ENCODE measurements at regions not wholly inside any gene's neighbourhood (a gene's known extent, or its start where the extent isn't known, plus 50 kb on each side); places are given as distances from the start of the nearest gene placed in this dataset.

GRCh38 chr18:37787452-37787851, 221.9 kb upstream of the CELF4 start:
- Histone ChIP-seq H3K79me2 (ENCODE audit: insufficient read depth, low read length) (no peaks in the 10 kb centered on the region), H4K20me1 (ENCODE audit: insufficient read depth, low read length) (no peaks in the 10 kb centered on the region), H3K9me3 (ENCODE audit: low read length) (no peaks in the 10 kb centered on the region), H3K4me2 (ENCODE audit: low read length) (no peak overlapping the region), H3K9me2 (ENCODE audit: low read depth, low read length) (no peaks in the 10 kb centered on the region), H3K9ac (ENCODE audit: low read length) (no peak overlapping the region), H3K4me1 (ENCODE audit: insufficient read depth, low read length, severe bottlenecking) (no peaks in the 10 kb centered on the region), H3K27me3 (ENCODE audit: insufficient read depth, low read length) (no peaks in the 10 kb centered on the region), H3K36me3 (ENCODE audit: insufficient read depth, low read length) (no peaks in the 10 kb centered on the region), H3K4me3 (ENCODE audit: low read depth, low read length, poor library complexity, severe bottlenecking) (no peak overlapping the region), H2AFZ (ENCODE audit: low read length) (no peak overlapping the region), H3K27ac (ENCODE audit: low read depth, low read length, poor library complexity, severe bottlenecking) (no peak overlapping the region), H3F3A (ENCODE audit: insufficient read depth, low read length) (no peaks in the 10 kb centered on the region)
- TF ChIP-seq CTCF (IDR thresholded peaks at IDR 0.05; ENCODE audit: low read length) (no peak), EZH2 (IDR thresholded peaks at IDR 0.05; ENCODE audit: borderline replicate concordance, low read length) (no peak)

- no peaks in the 10 kb centered on the region for H3F3A ChIP-seq (ENCODE audit: insufficient read depth, low read length)
- no peaks in the 10 kb centered on the region for H3K79me2 ChIP-seq (ENCODE audit: insufficient read depth, low read length)
- no peak overlapping the region for H2AFZ ChIP-seq (ENCODE audit: low read length)
- H3K9ac ChIP-seq (ENCODE audit: low read length): no peak overlapping the region
- no peaks in the 10 kb centered on the region for H3K9me2 ChIP-seq (ENCODE audit: low read depth, low read length)
- H3K36me3 ChIP-seq (ENCODE audit: insufficient read depth, low read length): no peaks in the 10 kb centered on the region
- no peak overlapping the region for H3K4me3 ChIP-seq (ENCODE audit: low read depth, low read length, poor library complexity, severe bottlenecking)
- H4K20me1 ChIP-seq (ENCODE audit: insufficient read depth, low read length): no peaks in the 10 kb centered on the region
- H3K4me2 ChIP-seq (ENCODE audit: low read length): no peak overlapping the region
- H3K9me3 ChIP-seq (ENCODE audit: low read length): no peaks in the 10 kb centered on the region
- TF ChIP-seq CTCF (IDR thresholded peaks at IDR 0.05; ENCODE audit: low read length): no peak
- H3K4me1 ChIP-seq (ENCODE audit: insufficient read depth, low read length, severe bottlenecking): no peaks in the 10 kb centered on the region
- no peaks in the 10 kb centered on the region for H3K27me3 ChIP-seq (ENCODE audit: insufficient read depth, low read length)
- H3K27ac ChIP-seq (ENCODE audit: low read depth, low read length, poor library complexity, severe bottlenecking): no peak overlapping the region
Observed at GRCh38 chr18:37783771-37784170, 218.2 kb upstream of the CELF4 start.

- Histone ChIP-seq H3K4me3 (ENCODE audit: low read depth, low read length, poor library complexity, severe bottlenecking) (no peak overlapping the region), H3K9me2 (ENCODE audit: low read depth, low read length) (no peaks in the 10 kb centered on the region), H3K79me2 (ENCODE audit: insufficient read depth, low read length) (no peaks in the 10 kb centered on the region), H3F3A (ENCODE audit: insufficient read depth, low read length) (no peaks in the 10 kb centered on the region), H3K9ac (ENCODE audit: low read length) (no peak overlapping the region), H3K4me2 (ENCODE audit: low read length) (no peak overlapping the region), H3K9me3 (ENCODE audit: low read length) (no peaks in the 10 kb centered on the region), H2AFZ (ENCODE audit: low read length) (no peak overlapping the region), H3K4me1 (ENCODE audit: insufficient read depth, low read length, severe bottlenecking) (no peaks in the 10 kb centered on the region), H3K27me3 (ENCODE audit: insufficient read depth, low read length) (no peaks in the 10 kb centered on the region), H3K27ac (ENCODE audit: low read depth, low read length, poor library complexity, severe bottlenecking) (no peak overlapping the region), H4K20me1 (ENCODE audit: insufficient read depth, low read length) (no peaks in the 10 kb centered on the region), H3K36me3 (ENCODE audit: insufficient read depth, low read length) (no peaks in the 10 kb centered on the region)
- TF ChIP-seq CTCF (IDR thresholded peaks at IDR 0.05; ENCODE audit: low read length): no peak
Observed at GRCh38 chr18:37779220-37779619, 213.6 kb upstream of the CELF4 start.
